CD4-positive, CD25-positive, alpha-beta regulatory T cell (primary cell): ENCODE measurements at regions not wholly inside any gene's neighbourhood (a gene's known extent, or its start where the extent isn't known, plus 50 kb on each side); places are given as distances from the start of the nearest gene placed in this dataset.
"Not testable (repeated sequence)": the region's sequence is repeated elsewhere in the genome, so short reads cannot be mapped to it uniquely, and the experiment has no call there.

Experiments used
- ATAC-seq, 2 donors: fragments of 150-1000 bp; cut with Tn5 transposase; one replicate each; pipeline ENCODE4 v1.10.0; 2021; ENCODE audit warnings: low read depth in 2 of 2, moderate number of reproducible peaks in 2 of 2, moderate library complexity in 1 of 2
- DNase-seq, 3 donors: peaks; one replicate each; pipeline versions ENCODE4 v3.0.0 to v3.0.0-alpha.2; 2012 to 2022; ENCODE audit warnings: mixed read lengths in 1 of 3
- H3K27ac ChIP-seq: one replicate; pipeline ENCODE4 v1.7.0; 2013; ENCODE audit warnings: mild to moderate bottlenecking, low read length; ENCODE audit not compliant: insufficient read depth, poor library complexity, severe bottlenecking
- H3K27me3 ChIP-seq: one replicate; pipeline ENCODE4 v1.7.0; 2013; ENCODE audit warnings: low read length; ENCODE audit not compliant: control insufficient read depth, insufficient read depth
- H3K36me3 ChIP-seq: one replicate; pipeline ENCODE4 v1.7.0; 2013; ENCODE audit warnings: mild to moderate bottlenecking, low read length, moderate library complexity; ENCODE audit not compliant: control insufficient read depth, insufficient read depth
- H3K4me1 ChIP-seq: 2 replicates; pipeline ENCODE4 v1.7.0; 2013; ENCODE audit warnings: mild to moderate bottlenecking, low read length; ENCODE audit not compliant: insufficient read depth, control insufficient read depth, poor library complexity, severe bottlenecking
- H3K4me3 ChIP-seq: one replicate; pipeline ENCODE4 v1.7.0; 2013; ENCODE audit warnings: low read depth, mild to moderate bottlenecking, low read length, moderate library complexity
- H3K9me3 ChIP-seq, 2 experiments: 1 replicate in 1 of 2; 2 replicates in 1 of 2; pipeline ENCODE4 v1.7.0; 2013; ENCODE audit warnings: low read length in 2 of 2, mild to moderate bottlenecking in 1 of 2, moderate library complexity in 1 of 2; ENCODE audit not compliant: control insufficient read depth in 2 of 2
- H3K27ac Mint-ChIP-seq, 3 donors: one replicate each; pipeline ENCODE4 v1.8.0; 2020 to 2022; ENCODE audit warnings: mild to moderate bottlenecking in 3 of 3, mixed read lengths in 3 of 3, moderate library complexity in 2 of 3
- H3K27me3 Mint-ChIP-seq: one replicate; pipeline ENCODE4 v1.8.0; 2022; ENCODE audit warnings: mild to moderate bottlenecking, mixed read lengths
- H3K36me3 Mint-ChIP-seq: one replicate; pipeline ENCODE4 v1.8.0; 2020; ENCODE audit warnings: mixed read lengths
- H3K4me1 Mint-ChIP-seq, 4 donors: one replicate each; pipeline ENCODE4 v1.8.0; 2020 to 2022; ENCODE audit warnings: mixed read lengths in 4 of 4, mild to moderate bottlenecking in 1 of 4
- H3K4me3 Mint-ChIP-seq, 4 donors: one replicate each; pipeline ENCODE4 v1.8.0; 2020 to 2022; ENCODE audit warnings: mild to moderate bottlenecking in 4 of 4, mixed read lengths in 4 of 4, moderate library complexity in 3 of 4
- H3K9me3 Mint-ChIP-seq, 7 donors: one replicate each; pipeline ENCODE4 v1.8.0; 2020 to 2022; ENCODE audit warnings: mixed read lengths in 7 of 7, mild to moderate bottlenecking in 3 of 7, moderate library complexity in 2 of 7

DNA sequence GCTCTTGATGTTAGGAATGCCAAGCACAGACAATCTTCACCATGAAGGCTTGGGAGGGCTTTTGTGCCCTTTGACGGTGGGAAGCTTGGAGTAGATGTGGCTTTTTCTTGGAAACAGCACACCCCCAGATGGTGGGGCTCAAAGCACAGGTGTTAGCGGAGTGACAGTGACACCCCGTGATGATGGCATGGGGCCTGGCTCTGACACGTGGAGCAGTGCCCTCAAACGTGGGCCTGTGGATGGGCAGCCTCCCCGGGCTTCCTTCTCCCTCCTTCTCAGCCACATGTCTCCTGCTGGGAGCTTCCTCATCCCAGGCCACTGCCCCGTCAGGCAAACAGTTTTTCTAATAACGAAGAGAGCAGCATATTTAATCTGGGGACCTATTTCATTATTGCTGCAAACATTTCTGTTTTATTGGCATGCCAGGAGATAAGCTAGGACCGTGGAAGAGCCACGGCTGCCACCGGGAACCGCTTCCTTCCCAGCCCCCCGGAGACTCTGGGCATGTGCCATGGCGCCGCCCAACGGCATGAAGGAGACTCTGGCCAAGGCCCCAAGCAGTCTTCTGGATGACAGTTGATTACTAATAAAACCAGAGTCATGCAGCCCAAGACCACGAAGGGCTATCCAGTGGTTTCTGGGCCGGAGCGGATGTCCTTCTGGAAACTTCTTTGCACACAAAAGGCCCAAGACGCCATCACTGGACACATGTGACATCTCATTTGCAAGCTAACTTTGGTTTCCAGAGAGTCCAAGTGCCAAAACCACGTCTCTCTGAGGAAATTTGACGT is 280.3 kb upstream of the FOXF1 start:
- Histone ChIP-seq H3K27ac (no peak overlapping the region), H3K4me1 (no peaks in the 10 kb centered on the region), H3K27me3 (no peaks in the 10 kb centered on the region), H3K4me3 (no peak overlapping the region), H3K9me3 (no peaks in the 10 kb centered on the region), H3K36me3 (no peaks in the 10 kb centered on the region)
- no peaks in the 10 kb centered on the region for H3K4me1 Mint-ChIP-seq
- no peak for ATAC-seq
- no peak for DNase-seq
- H3K9me3 Mint-ChIP-seq, result peaks cover 0 to 4% (median 2%) of the 10 kb centered on the region in 7 donors
- no peak overlapping the region for H3K27ac Mint-ChIP-seq
- H3K36me3 Mint-ChIP-seq, result no peaks in the 10 kb centered on the region
- H3K4me3 Mint-ChIP-seq, result no peak overlapping the region
- H3K27me3 Mint-ChIP-seq, result peaks cover 6% of the 10 kb centered on the region

DNA sequence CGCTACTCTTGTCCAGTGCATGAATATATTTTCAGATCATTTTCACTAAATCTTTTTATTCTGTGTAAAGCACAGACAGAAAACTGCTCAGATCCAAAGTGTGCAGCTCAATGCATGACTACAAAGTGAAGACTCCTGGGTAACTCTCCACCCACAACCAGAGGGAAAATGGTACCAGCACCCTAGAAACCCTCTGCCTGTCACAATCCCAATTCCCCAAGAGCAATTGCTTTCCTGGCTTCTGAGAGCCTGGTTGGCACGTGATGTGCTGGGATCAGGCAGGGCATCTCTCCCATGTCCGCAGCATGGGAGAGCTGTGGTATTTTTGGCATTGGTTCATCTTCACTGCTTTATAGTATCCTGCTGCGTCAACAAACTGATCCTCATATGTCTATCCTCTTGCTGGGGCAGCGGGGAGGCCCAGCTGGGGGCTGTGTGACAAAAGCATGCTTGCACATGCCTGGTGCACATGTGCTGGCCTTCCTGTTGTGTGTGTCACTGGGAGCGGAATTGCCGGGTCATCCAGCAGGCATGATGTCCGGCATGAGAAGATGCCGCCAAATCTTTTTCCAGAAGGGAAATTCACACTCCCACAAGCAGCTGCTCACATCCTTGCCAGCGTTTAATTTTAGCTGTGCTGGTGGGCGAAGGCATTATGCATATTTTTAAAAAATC is 278.9 kb upstream of the FOXF1 start:
- no peaks in the 10 kb centered on the region for H3K36me3 ChIP-seq
- no peak overlapping the region for H3K4me3 ChIP-seq
- no peaks in the 10 kb centered on the region for H3K4me1 Mint-ChIP-seq
- H3K27ac ChIP-seq, result no peak overlapping the region
- H3K4me3 Mint-ChIP-seq, result no peak overlapping the region
- H3K9me3 Mint-ChIP-seq, result peaks cover 0 to 4% (median 2%) of the 10 kb centered on the region in 7 donors
- H3K27ac Mint-ChIP-seq, result no peak overlapping the region
- no peaks in the 10 kb centered on the region for H3K9me3 ChIP-seq
- DNase-seq (no peak), ATAC-seq (no peak)
- no peaks in the 10 kb centered on the region for H3K36me3 Mint-ChIP-seq
- H3K27me3 ChIP-seq, result no peaks in the 10 kb centered on the region
- H3K4me1 ChIP-seq, result no peaks in the 10 kb centered on the region
- peaks cover 6% of the 10 kb centered on the region for H3K27me3 Mint-ChIP-seq

DNA sequence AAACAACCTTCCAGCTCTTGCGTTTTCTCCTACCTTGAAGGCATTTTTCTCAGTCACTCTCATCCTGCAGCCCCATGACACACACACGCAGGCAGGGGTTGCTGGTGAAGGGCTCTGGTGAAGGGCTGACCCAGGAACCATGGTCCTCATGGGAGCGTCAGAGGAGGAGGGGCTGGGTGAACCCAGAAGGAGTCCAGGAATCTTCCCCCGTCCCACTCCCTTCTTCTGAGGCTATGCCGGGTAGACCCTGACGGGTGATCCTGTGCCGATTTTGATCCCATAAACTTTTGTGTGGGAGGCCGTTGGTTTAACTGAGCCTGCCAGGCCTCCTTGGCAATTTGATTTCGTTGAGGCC is 278.4 kb upstream of the FOXF1 start:
- H3K4me3 Mint-ChIP-seq, result no peak overlapping the region
- no peak for ATAC-seq
- H3K36me3 Mint-ChIP-seq, result no peaks in the 10 kb centered on the region
- H3K4me1 ChIP-seq, result no peaks in the 10 kb centered on the region
- H3K4me1 Mint-ChIP-seq, result no peaks in the 10 kb centered on the region
- no peak for DNase-seq
- no peak overlapping the region for H3K27ac ChIP-seq
- no peaks in the 10 kb centered on the region for H3K27me3 ChIP-seq
- H3K27me3 Mint-ChIP-seq, result peaks cover 6% of the 10 kb centered on the region
- peaks cover 0 to 4% (median 2%) of the 10 kb centered on the region in 7 donors for H3K9me3 Mint-ChIP-seq
- H3K4me3 ChIP-seq, result no peak overlapping the region
- H3K27ac Mint-ChIP-seq, result no peak overlapping the region
- no peaks in the 10 kb centered on the region for H3K9me3 ChIP-seq
- no peaks in the 10 kb centered on the region for H3K36me3 ChIP-seq

DNA sequence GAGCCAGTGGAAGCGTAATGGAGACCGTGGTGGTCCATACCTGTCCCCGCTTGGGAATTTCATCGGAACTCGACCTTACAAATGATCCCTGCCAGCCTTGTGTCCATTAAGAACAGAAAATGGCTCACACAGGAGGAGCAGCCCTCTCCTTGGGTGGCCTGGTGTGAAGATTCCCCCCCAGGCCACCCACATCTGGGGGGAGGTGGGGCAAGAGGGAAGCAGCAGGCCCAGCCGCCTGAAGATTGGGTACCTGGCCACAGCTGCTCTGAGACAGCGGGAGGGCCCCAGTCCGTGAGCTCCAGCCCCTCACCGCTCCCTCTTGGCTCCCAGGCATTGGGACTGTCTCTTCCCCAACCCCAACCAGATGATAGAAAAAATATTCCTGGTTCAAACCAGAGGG is 277.8 kb upstream of the FOXF1 start:
- no peak for ATAC-seq
- Mint-ChIP-seq H3K36me3 (no peaks in the 10 kb centered on the region), H3K4me1 (no peaks in the 10 kb centered on the region)

DNA sequence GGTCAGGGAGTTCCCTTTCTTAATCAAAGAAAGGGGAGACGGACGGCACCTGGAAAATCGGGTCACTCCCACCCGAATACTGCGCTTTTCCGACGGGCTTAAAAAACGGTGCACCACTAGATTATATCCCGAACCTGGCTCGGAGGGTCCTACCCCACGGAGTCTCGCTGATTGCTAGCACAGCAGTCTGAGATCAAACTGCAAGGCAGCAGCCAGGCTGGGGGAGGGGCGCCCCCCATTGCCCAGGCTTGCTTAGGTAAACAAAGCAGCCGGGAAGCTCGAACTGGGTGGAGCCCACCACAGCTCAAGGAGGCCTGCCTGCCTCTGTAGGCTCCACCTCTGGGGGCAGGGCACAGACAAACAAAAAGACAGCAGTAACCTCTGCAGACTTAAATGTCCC is 276.8 kb upstream of the FOXF1 start:
- H3K27ac ChIP-seq, ATAC-seq, H3K27me3 Mint-ChIP-seq, H3K4me3 ChIP-seq, H3K27ac Mint-ChIP-seq, H3K9me3 Mint-ChIP-seq, H3K4me1 ChIP-seq, H3K27me3 ChIP-seq, DNase-seq, H3K36me3 Mint-ChIP-seq, H3K4me1 Mint-ChIP-seq, H3K4me3 Mint-ChIP-seq, H3K9me3 ChIP-seq, H3K36me3 ChIP-seq: not testable (repeated sequence)

More for the DNA sequence above, 277.8 kb upstream of the FOXF1 start:
- Histone ChIP-seq H3K4me1 (no peaks in the 10 kb centered on the region), H3K9me3 (no peaks in the 10 kb centered on the region), H3K27me3 (no peaks in the 10 kb centered on the region), H3K27ac (no peak overlapping the region), H3K4me3 (no peak overlapping the region), H3K36me3 (no peaks in the 10 kb centered on the region)
- Mint-ChIP-seq H3K9me3 (peaks cover 0 to 4% (median 2%) of the 10 kb centered on the region in 7 donors), H3K27me3 (peaks cover 4% of the 10 kb centered on the region), H3K27ac (no peak overlapping the region), H3K4me3 (no peak overlapping the region)
- DNase-seq, result no peak

DNA sequence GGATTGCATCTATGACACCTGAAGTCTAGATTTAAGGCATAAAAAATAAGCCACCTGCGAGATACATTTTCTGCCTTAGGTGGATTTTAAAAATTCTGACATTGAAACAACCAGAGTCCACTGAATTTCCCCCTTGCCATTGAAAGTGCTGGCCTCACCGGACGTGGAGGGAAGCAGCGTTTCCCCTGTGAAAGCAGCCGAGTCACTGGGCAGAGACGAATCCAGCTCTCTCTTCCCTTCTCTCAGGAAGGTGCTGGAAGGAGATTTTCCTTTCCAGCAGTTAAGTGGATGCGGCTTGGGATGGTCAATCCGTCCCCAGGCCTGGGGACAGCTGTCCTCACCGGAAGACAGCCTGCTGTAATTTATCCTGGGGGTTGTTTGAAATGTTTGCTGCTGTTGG is 270.9 kb upstream of the FOXF1 start:
- no peaks in the 10 kb centered on the region for H3K36me3 ChIP-seq
- no peak overlapping the region for H3K27ac Mint-ChIP-seq
- DNase-seq (no peak), ATAC-seq (no peak)
- H3K27me3 ChIP-seq, result no peaks in the 10 kb centered on the region
- H3K9me3 Mint-ChIP-seq, result peaks cover 0 to 2% (median 0%) of the 10 kb centered on the region in 7 donors
- H3K27me3 Mint-ChIP-seq, result no peaks in the 10 kb centered on the region
- no peak overlapping the region for H3K4me3 Mint-ChIP-seq
- H3K4me1 Mint-ChIP-seq, result no peaks in the 10 kb centered on the region
- H3K27ac ChIP-seq, result no peak overlapping the region
- H3K4me1 ChIP-seq, result no peaks in the 10 kb centered on the region
- no peak overlapping the region for H3K4me3 ChIP-seq
- no peaks in the 10 kb centered on the region for H3K9me3 ChIP-seq
- H3K36me3 Mint-ChIP-seq, result no peaks in the 10 kb centered on the region

DNA sequence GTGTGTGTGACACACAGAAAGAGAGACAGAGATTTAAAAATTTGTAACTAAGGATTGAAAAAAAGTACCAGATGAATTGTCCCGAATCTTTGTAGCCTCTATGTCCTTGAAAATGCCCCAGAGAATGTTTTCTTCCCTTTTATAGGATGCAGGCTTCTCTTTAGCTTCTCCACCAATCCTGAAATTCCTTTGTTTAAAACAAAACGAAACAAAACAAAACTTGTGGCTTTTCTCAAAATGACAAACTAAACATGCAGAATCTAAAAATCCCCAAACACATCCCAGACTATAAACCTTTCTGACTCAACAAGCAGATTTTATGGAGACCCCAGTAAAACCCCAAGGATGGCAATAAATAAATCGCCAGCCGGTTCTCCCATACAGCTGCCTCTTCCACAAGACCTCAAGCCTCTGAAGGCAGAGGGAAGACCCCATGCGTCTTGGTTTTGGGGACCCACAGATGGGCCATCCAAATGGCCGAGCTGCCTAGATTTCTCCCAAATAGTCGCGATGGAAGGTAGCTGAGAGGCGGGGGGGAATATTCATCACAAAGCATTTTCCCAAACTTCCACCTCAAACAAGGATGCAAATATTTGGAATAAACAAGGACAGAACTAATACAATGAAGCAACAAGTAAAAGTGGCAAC is 269.5 kb upstream of the FOXF1 start:
- ATAC-seq, result no peak
- no peaks in the 10 kb centered on the region for H3K27me3 ChIP-seq
- H3K4me1 Mint-ChIP-seq, result no peaks in the 10 kb centered on the region

More for the DNA sequence above, 269.5 kb upstream of the FOXF1 start:
- Histone ChIP-seq H3K4me1 (no peaks in the 10 kb centered on the region), H3K27ac (no peak overlapping the region), H3K4me3 (no peak overlapping the region), H3K9me3 (no peaks in the 10 kb centered on the region), H3K36me3 (no peaks in the 10 kb centered on the region)
- Mint-ChIP-seq H3K9me3 (peaks cover 0 to 3% (median 2%) of the 10 kb centered on the region in 7 donors), H3K4me3 (no peak overlapping the region), H3K36me3 (no peaks in the 10 kb centered on the region), H3K27ac (no peak overlapping the region), H3K27me3 (no peaks in the 10 kb centered on the region)
- DNase-seq, result no peak
